Parathyroid adenoma (tissue), 2 donors: ENCODE measurements at regions not wholly inside any gene's neighbourhood (a gene's known extent, or its start where the extent isn't known, plus 50 kb on each side); places are given as distances from the start of the nearest gene placed in this dataset.

ENCODE experiments used
- H2AFZ ChIP-seq: fragments of 300-600 bp; sonication (generic); one replicate; pipeline ENCODE4 v1.7.0; 2017; ENCODE audit warnings: antibody characterized with exemption, mild to moderate bottlenecking
- H3K27ac ChIP-seq: fragments of 300-600 bp; sonication (generic); one replicate; pipeline ENCODE4 v1.7.0; 2017
- H3K27me3 ChIP-seq: fragments of 300-600 bp; sonication (generic); one replicate; pipeline ENCODE4 v1.7.0; 2017; ENCODE audit warnings: low read length; ENCODE audit not compliant: control insufficient read depth, insufficient read depth
- H3K36me3 ChIP-seq: fragments of 300-600 bp; sonication (generic); one replicate; pipeline ENCODE4 v1.7.0; 2017; ENCODE audit warnings: low read length; ENCODE audit not compliant: control insufficient read depth, insufficient read depth
- H3K4me1 ChIP-seq: fragments of 300-600 bp; sonication (generic); one replicate; pipeline ENCODE4 v1.7.0; 2017; ENCODE audit warnings: control low read depth
- H3K4me2 ChIP-seq: fragments of 300-600 bp; sonication (generic); one replicate; pipeline ENCODE4 v1.7.0; 2017; ENCODE audit warnings: low read length
- H3K4me3 ChIP-seq: fragments of 300-600 bp; sonication (generic); one replicate; pipeline ENCODE4 v1.7.0; 2017; ENCODE audit warnings: low read depth, low read length
- H3K79me2 ChIP-seq: fragments of 300-600 bp; sonication (generic); one replicate; pipeline ENCODE4 v1.7.0; 2017; ENCODE audit warnings: control low read depth
- H3K9ac ChIP-seq: fragments of 300-600 bp; sonication (generic); one replicate; pipeline ENCODE4 v1.7.0; 2017; ENCODE audit warnings: mild to moderate bottlenecking
- H3K9me3 ChIP-seq: fragments of 300-600 bp; sonication (generic); one replicate; pipeline ENCODE4 v1.7.0; 2017; ENCODE audit warnings: low read length; ENCODE audit not compliant: control insufficient read depth
- TF ChIP-seq, protein P1 (sequence below): fragments of 300-600 bp; sonication (generic); IDR thresholded peaks from one replicate; pipeline ENCODE4 v1.7.0; 2017; ENCODE audit warnings: antibody characterized with exemption, mild to moderate bottlenecking
- donor health status: primary hyperparathyroidism.

- no peaks in the 10 kb centered on the region for H3K79me2 ChIP-seq
- TF ChIP-seq, protein P1, sequence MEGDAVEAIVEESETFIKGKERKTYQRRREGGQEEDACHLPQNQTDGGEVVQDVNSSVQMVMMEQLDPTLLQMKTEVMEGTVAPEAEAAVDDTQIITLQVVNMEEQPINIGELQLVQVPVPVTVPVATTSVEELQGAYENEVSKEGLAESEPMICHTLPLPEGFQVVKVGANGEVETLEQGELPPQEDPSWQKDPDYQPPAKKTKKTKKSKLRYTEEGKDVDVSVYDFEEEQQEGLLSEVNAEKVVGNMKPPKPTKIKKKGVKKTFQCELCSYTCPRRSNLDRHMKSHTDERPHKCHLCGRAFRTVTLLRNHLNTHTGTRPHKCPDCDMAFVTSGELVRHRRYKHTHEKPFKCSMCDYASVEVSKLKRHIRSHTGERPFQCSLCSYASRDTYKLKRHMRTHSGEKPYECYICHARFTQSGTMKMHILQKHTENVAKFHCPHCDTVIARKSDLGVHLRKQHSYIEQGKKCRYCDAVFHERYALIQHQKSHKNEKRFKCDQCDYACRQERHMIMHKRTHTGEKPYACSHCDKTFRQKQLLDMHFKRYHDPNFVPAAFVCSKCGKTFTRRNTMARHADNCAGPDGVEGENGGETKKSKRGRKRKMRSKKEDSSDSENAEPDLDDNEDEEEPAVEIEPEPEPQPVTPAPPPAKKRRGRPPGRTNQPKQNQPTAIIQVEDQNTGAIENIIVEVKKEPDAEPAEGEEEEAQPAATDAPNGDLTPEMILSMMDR, result no peak
- no peak overlapping the region for H3K27ac ChIP-seq
- no peaks in the 10 kb centered on the region for H3K36me3 ChIP-seq
- H3K9me3 ChIP-seq, result no peaks in the 10 kb centered on the region
- no peak overlapping the region for H3K9ac ChIP-seq
- H3K4me3 ChIP-seq, result no peak overlapping the region
- H3K27me3 ChIP-seq, result no peaks in the 10 kb centered on the region
- no peak overlapping the region for H2AFZ ChIP-seq
- no peaks in the 10 kb centered on the region for H3K4me1 ChIP-seq
- no peak overlapping the region for H3K4me2 ChIP-seq
These were observed 520.4 kb upstream of the MDFIC2 start for GRCh38 chr3:70832834-70833205.

GRCh38 chr3:70832089-70832833, 519.8 kb upstream of the MDFIC2 start:
- no peaks in the 10 kb centered on the region for H3K9me3 ChIP-seq
- H3K79me2 ChIP-seq, result no peaks in the 10 kb centered on the region
- no peak overlapping the region for H3K4me2 ChIP-seq
- no peak overlapping the region for H3K9ac ChIP-seq
- TF ChIP-seq, protein P1, result no peak
- no peak overlapping the region for H2AFZ ChIP-seq
- no peaks in the 10 kb centered on the region for H3K4me1 ChIP-seq
- no peak overlapping the region for H3K4me3 ChIP-seq
- no peaks in the 10 kb centered on the region for H3K36me3 ChIP-seq
- no peaks in the 10 kb centered on the region for H3K27me3 ChIP-seq
- no peak overlapping the region for H3K27ac ChIP-seq

- Histone ChIP-seq H3K27me3 (no peaks in the 10 kb centered on the region), H3K4me1 (no peaks in the 10 kb centered on the region), H3K4me2 (no peak overlapping the region), H3K27ac (no peak overlapping the region), H2AFZ (no peak overlapping the region), H3K79me2 (no peaks in the 10 kb centered on the region), H3K9ac (no peak overlapping the region), H3K9me3 (no peaks in the 10 kb centered on the region), H3K36me3 (no peaks in the 10 kb centered on the region), H3K4me3 (no peak overlapping the region)
- TF ChIP-seq, protein P1, result no peak
These were observed 516.7 kb upstream of the MDFIC2 start for GRCh38 chr3:70829092-70829491.

- H3K4me2 ChIP-seq, result no peak overlapping the region
- H3K27me3 ChIP-seq, result no peaks in the 10 kb centered on the region
- no peak overlapping the region for H3K4me3 ChIP-seq
- no peaks in the 10 kb centered on the region for H3K79me2 ChIP-seq
- H3K36me3 ChIP-seq, result no peaks in the 10 kb centered on the region
- TF ChIP-seq, protein P1, result no peak
- H2AFZ ChIP-seq, result no peak overlapping the region
- H3K9me3 ChIP-seq, result no peaks in the 10 kb centered on the region
- no peak overlapping the region for H3K27ac ChIP-seq
- no peak overlapping the region for H3K9ac ChIP-seq
- no peaks in the 10 kb centered on the region for H3K4me1 ChIP-seq
These were observed 512.3 kb upstream of the MDFIC2 start for GRCh38 chr3:70824773-70825172.

DNA sequence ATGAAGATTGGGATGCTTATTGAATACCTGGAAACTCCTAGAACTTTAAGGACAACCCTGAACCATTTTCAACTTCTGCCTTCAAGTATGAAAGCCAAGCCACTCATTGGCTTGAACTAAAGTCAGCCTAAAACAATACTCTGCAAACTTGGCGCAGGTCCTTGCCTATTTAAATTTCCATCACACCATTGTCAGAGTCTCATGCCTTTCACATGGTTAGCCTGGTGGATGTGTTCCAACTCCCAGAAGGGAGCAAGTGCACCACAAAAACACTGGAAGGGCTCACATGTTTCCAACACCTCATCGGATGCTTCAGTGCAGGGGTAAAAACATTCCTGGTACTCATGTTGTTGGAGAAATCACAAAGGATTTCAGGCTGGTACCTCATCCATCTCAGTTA, 511.6 kb upstream of the MDFIC2 start:
- no peak overlapping the region for H3K4me3 ChIP-seq
- TF ChIP-seq, protein P1, result no peak
- H3K79me2 ChIP-seq, result no peaks in the 10 kb centered on the region

More for the DNA sequence above, 511.6 kb upstream of the MDFIC2 start:
- Histone ChIP-seq H3K36me3 (no peaks in the 10 kb centered on the region), H3K4me2 (no peak overlapping the region), H3K27ac (no peak overlapping the region), H3K4me1 (no peaks in the 10 kb centered on the region), H3K9ac (no peak overlapping the region), H3K27me3 (no peaks in the 10 kb centered on the region), H3K9me3 (no peaks in the 10 kb centered on the region), H2AFZ (no peak overlapping the region)
